ENCODE measurements at regions not wholly inside any gene's neighbourhood (a gene's known extent, or its start where the extent isn't known, plus 50 kb on each side); places are given as distances from the start of the nearest gene placed in this dataset.

DNA sequence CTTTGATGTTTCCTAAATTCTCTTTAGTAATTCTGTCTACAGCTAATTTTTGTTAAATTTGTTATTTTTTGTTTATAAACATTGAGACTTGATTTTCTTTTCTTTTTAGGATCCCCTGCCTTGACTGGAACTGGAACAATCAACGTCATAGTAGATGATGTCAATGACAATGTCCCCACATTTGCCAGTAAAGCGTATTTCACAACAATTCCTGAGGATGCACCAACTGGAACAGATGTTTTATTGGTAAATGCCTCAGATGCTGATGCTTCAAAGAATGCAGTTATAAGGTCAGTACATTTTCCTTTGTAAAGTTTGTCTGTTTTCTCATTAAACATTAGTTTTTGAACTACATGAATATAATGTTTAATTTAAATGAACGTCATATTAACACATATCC, 119.4 kb downstream of the FAT4 start:
- no peak for DNase-seq
- H3K27ac ChIP-seq, result no peak overlapping the region

DNA sequence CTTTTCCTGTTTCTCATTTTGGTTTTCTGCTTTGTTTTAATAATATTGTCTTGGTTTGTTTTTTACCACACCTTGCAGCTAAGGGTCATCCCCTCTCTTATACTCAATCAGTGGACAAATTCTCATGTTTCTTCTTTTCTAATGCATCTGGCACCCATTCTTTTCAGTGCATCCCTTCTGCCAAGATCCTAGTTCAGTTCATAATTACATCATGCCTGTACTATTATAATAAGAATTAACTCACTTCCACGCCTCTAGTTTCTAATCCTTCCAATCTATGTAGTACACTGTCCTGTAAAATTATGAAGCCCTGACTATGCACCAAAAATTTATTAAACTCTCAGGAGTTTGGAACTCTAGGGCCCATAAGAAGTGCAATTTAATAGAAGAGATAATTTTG, 126.1 kb downstream of the FAT4 start:
- H3K27ac ChIP-seq, result no peak overlapping the region
- TF ChIP-seq, protein P1, sequence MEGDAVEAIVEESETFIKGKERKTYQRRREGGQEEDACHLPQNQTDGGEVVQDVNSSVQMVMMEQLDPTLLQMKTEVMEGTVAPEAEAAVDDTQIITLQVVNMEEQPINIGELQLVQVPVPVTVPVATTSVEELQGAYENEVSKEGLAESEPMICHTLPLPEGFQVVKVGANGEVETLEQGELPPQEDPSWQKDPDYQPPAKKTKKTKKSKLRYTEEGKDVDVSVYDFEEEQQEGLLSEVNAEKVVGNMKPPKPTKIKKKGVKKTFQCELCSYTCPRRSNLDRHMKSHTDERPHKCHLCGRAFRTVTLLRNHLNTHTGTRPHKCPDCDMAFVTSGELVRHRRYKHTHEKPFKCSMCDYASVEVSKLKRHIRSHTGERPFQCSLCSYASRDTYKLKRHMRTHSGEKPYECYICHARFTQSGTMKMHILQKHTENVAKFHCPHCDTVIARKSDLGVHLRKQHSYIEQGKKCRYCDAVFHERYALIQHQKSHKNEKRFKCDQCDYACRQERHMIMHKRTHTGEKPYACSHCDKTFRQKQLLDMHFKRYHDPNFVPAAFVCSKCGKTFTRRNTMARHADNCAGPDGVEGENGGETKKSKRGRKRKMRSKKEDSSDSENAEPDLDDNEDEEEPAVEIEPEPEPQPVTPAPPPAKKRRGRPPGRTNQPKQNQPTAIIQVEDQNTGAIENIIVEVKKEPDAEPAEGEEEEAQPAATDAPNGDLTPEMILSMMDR (IDR thresholded peaks at IDR 0.05; ENCODE audit: low read depth, low read length), result no peak

More for the DNA sequence above, 119.4 kb downstream of the FAT4 start:
- no peak overlapping the region for H3K4me3 ChIP-seq (ENCODE audit: low read depth, low read length)
- no peaks in the 10 kb centered on the region for H3K36me3 ChIP-seq
- H3K9me3 ChIP-seq (ENCODE audit: severe bottlenecking), result no peaks in the 10 kb centered on the region
- TF ChIP-seq, protein P1 (IDR thresholded peaks at IDR 0.05; ENCODE audit: low read depth, low read length), result no peak
- H3K27me3 ChIP-seq (ENCODE audit: insufficient read depth, low read depth, severe bottlenecking), result no peaks in the 10 kb centered on the region

DNA sequence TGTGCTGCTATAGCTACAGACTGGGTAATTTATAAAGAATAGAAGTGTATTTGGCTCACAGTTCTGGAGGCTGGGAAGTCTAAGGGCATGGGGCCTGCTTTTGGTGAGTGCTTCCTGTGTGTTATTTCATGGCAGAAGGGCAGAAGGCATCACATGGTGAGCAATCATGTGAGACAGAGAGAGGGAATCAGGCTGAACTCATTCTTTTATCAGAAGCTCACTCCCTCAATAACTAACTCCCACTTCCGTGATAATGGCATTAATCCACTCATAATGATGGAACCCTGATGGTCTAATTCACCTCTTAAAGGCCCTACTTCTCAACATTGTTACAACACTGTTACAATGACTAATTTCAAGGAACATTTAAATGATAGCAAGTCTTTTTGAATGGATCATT, 129.4 kb downstream of the FAT4 start:
- TF ChIP-seq, protein P1 (IDR thresholded peaks at IDR 0.05; ENCODE audit: low read depth, low read length), result no peak
- no peak overlapping the region for H3K4me3 ChIP-seq (ENCODE audit: low read depth, low read length)

More for the DNA sequence above, 126.1 kb downstream of the FAT4 start:
- H3K27me3 ChIP-seq (ENCODE audit: insufficient read depth, low read depth, severe bottlenecking), result no peaks in the 10 kb centered on the region
- H3K4me3 ChIP-seq (ENCODE audit: low read depth, low read length), result no peak overlapping the region
- no peaks in the 10 kb centered on the region for H3K9me3 ChIP-seq (ENCODE audit: severe bottlenecking)
- no peaks in the 10 kb centered on the region for H3K36me3 ChIP-seq
- DNase-seq, result no peak

DNA sequence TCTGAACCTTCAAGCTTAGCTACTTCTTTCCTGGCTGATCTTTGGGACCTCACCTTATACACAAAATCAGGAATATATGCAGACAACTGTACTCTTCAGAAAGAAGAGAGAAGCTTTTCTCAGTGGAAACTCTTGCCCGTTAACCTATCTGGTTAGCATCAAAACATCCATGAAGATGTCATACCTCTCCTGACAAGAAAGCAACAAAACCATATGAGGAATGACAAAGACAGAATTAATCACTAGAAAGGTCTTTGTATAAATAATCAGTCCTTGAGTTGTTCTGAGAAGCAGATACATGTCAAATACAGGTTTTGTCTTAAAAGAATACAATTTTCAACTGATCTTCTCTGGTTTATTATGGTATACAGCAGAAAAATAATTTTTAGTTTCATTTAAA, 130.8 kb downstream of the FAT4 start:
- H3K36me3 ChIP-seq, result no peaks in the 10 kb centered on the region
- no peak overlapping the region for H3K4me3 ChIP-seq (ENCODE audit: low read depth, low read length)
- no peak overlapping the region for H3K27ac ChIP-seq
- no peaks in the 10 kb centered on the region for H3K27me3 ChIP-seq (ENCODE audit: insufficient read depth, low read depth, severe bottlenecking)
- DNase-seq, result no peak
- no peaks in the 10 kb centered on the region for H3K9me3 ChIP-seq (ENCODE audit: severe bottlenecking)
- TF ChIP-seq, protein P1 (IDR thresholded peaks at IDR 0.05; ENCODE audit: low read depth, low read length), result no peak

More for the DNA sequence above, 129.4 kb downstream of the FAT4 start:
- Histone ChIP-seq H3K27ac (no peak overlapping the region), H3K9me3 (ENCODE audit: severe bottlenecking) (no peaks in the 10 kb centered on the region), H3K27me3 (ENCODE audit: insufficient read depth, low read depth, severe bottlenecking) (no peaks in the 10 kb centered on the region), H3K36me3 (no peaks in the 10 kb centered on the region)
- no peak for DNase-seq

DNA sequence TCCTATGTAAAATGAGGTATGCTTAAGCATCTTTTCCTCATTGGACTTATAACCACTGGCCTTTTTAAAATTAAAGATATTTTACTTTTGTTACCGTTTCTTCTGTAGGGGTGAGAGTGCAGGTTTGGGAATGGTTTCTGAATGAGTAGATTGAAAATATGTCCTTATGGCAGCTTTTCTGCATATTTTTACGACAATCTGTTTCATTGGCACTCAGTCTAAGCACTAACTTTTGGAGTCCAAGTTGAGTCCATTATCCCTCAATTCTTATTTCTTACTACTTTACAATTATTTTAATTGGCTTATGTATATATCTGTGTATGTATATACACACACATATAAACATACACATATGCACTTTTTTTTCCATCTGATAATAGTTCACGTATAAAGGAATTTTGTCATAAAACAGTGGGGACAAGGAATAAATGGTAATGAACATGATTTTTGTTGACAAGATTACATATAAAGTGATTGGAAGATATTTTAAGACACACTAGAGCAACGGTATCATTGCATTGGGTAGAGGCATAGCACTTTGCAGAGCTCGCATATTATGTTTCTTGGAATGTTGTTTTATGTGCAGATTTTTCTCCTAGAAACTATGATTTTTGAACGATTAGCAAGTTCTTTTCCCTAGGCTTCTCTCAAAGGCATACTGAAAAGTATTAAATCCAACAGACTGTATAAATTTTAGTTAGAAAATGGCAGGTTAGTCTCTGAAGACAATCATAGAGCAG, 133.0 kb downstream of the FAT4 start:
- no peak overlapping the region for H3K27ac ChIP-seq
- H3K36me3 ChIP-seq, result no peaks in the 10 kb centered on the region
- DNase-seq, result no peak
- H3K27me3 ChIP-seq (ENCODE audit: insufficient read depth, low read depth, severe bottlenecking), result no peaks in the 10 kb centered on the region
- TF ChIP-seq, protein P1 (IDR thresholded peaks at IDR 0.05; ENCODE audit: low read depth, low read length), result no peak
- H3K4me3 ChIP-seq (ENCODE audit: low read depth, low read length), result no peak overlapping the region
- no peaks in the 10 kb centered on the region for H3K9me3 ChIP-seq (ENCODE audit: severe bottlenecking)

DNA sequence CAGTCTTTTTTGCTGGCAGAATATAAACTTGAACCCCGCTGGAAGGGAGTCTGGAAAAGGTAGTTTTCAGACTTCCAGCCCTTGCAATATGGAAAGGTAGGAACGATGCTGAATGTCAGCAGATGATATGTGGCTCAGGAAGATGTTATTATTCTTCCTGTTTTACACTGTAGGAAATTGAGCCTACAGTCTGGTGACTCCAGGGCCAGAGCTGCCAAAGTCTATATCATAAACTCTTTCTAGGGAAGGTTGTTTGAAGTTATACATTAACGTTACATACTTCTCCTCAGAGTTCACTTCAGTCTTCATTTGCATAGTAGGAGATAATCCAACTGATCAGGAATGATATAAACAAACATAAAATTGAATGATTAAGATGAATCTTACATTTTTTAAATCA, 141.3 kb downstream of the FAT4 start:
- Histone ChIP-seq H3K4me3 (ENCODE audit: low read depth, low read length) (no peak overlapping the region), H3K27ac (no peak overlapping the region), H3K9me3 (ENCODE audit: severe bottlenecking) (no peaks in the 10 kb centered on the region), H3K36me3 (no peaks in the 10 kb centered on the region), H3K27me3 (ENCODE audit: insufficient read depth, low read depth, severe bottlenecking) (no peaks in the 10 kb centered on the region)
- TF ChIP-seq, protein P1 (IDR thresholded peaks at IDR 0.05; ENCODE audit: low read depth, low read length), result no peak
- DNase-seq, result no peak
